NCI-H1694 treated with DMSO at 0.1 percent for 48 hours (cell line): ENCODE measurements at regions not wholly inside any gene's neighbourhood (a gene's known extent, or its start where the extent isn't known, plus 50 kb on each side); places are given as distances from the start of the nearest gene placed in this dataset.
"Not testable (repeated sequence)": the region's sequence is repeated elsewhere in the genome, so short reads cannot be mapped to it uniquely, and the experiment has no call there.

Source experiments
- DNase-seq: peaks from one replicate; lab custom pipeline; 2025; lab: John Stamatoyannopoulos, UW

DNA sequence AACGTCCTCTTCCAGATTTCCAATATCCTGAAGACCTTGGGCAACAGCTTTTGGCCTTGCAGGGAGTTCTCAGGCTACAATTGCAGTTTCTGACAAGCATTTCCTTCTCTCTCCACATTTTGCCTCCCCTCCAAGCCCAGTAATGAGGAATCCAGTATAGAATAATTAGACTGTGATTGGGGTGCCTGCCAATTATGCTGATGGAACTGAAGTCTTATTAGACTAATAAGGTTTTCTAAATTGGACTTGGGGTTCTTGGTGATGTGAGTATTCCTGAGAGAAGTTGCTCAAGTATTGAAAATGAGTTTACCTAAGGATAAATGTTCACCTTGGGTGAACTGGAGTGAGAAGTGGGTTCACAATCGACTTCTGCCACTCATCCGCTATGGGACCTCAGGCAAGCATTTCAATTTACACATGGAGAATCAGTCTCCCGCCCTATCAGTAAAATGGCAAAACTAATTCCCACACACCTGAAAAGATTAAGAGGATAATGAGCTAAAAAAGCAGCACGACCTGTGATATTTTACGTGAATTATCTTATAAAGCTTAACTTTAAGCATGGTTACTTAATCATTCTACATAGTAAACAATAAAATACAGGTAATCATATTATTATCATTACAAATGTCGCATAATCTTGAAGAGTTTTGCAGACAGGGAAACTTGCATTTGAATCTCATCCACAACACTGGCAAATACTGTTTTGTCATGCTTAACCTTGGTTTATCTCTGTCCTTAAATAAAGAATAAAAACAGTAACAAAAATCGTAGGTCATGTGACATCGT lies 628.0 kb downstream of the TMEM114 start:
- no peak for DNase-seq

DNA sequence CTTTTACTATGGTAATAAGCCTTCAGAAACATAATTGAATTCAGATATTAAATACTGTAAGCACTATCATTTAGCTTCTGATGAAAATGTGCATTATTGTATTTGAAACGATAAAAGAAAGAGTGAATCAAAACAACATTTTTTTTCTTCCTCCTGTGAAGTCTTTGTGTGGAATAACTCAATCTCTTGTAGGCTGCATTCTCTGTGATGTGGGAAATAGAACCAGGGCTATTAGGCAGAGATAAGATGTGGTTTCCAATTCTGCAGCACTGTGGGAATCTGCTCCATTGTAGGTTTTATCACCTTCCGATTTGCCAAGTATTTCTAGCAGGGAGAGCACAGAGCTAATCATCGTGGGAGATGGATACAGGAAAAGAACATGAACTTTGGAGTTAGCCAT lies 624.5 kb downstream of the RBFOX1 start:
- DNase-seq = no peak

DNA sequence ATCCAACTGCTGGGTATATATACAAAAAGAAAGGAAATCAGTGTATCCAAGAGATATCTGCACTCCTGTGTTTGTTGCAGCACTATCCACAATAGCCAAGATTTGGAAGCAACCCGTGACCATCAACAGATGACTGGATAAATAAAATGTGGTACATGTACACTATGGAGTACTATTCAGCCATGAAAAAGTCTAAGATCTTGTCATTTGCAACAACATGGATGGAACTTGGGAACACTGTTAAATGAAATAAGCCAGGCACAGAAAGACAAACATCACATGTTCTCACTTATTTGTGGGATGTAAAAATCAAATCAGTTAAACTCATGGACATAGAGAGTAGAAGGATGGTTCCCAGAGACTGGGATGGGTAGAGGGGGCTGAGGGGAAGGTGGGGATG lies 620.7 kb downstream of the RBFOX1 start:
- no peak for DNase-seq

DNA sequence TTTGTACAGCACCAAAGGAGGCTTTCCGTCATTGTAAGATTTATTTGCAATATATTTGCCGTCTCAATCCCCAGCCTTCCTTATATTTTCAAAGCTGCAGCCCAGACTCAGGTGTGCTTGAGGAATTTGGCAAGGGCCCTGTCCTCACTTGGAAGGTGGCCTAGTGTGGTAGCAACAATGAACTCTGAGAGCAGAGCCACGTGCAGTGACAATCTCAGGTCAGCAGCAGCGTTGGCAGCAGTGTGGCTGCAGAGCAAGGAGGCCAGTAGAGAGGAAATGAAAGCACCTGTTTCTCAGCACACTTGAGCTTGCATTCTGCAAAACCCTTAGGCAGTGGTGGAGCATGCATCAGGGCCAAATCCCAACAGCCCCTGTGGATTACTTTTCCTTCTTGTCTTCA lies 613.5 kb downstream of the RBFOX1 start:
- no peak for DNase-seq

DNA sequence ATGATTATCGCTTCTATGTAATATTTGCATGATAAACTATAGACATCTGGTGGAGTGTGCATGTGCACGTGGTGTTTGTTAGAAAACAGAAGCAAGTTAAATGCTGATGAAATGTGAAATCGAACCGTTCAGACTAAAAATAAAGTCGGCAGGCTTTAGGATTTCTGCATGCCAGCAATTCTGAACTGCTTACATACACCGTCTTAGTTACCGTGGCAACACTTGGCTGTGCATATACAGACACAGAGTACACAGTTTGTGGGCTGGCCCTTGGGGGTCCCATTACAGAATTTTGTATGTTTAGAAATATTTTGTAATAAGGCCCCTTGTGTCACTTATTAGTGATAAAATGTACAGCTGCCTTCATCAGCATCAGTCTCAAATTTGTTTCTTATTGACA lies 605.5 kb downstream of the RBFOX1 start:
- peak; percentile 2 for DNase-seq

DNA sequence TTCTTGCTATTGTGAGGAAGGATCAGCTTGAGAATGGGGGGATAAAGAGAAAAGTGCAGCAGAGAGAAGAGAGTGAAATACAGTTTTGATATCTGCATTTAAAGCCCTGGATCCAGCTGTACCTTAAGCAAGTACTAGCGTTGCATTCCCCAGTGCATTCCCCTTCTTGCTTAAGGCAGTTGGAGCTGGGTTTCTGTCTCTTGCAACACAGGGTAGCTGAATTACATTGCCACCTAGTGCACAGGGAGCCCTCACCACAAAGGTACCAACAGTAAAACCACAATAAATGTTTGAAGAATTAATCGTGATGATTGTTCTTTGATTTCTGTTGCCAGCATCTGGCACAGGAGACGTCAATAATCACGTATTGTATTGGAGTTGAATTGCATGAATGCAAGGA lies 588.7 kb downstream of the RBFOX1 start:
- DNase-seq = peak; percentile 3

DNA sequence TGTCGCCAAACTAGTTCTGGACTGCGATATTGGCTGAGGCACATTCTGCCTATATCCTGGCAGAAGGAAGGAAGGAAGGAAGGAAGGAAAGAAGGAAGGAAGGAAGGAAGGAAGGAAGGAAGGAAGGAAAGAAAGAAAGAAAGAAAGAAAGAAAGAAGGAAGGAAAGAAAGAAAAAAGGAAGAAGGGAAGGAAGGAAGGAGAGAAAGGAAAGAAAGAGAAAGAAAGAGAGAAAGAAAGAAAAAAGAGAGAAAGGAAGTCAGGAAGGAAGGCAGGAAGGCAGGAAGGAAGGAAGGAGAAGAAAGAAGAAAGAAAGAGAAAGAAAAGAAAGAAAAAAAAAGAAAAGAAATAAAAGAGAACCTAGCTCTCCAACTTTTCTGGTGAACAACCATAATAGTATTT lies 587.1 kb downstream of the RBFOX1 start:
- no peak for DNase-seq

DNA sequence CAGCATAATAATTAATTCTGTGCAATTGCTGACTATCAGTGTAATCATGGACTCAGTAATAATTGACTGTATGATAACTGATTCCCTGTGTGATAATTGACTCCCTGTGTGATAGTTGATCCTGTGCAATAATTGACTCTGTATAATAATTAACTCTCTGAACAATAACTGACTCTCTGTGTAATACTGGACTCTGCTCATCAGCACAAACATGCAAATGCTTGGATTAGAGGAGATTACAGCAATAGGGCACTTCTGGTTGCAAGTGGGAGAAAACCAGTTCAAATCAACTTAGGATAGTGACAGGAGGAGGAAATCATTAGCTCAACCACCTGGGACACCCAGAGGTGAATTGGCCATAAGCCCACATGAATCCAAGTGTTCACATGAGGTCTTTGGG lies 582.1 kb downstream of the RBFOX1 start:
- no peak for DNase-seq

DNA sequence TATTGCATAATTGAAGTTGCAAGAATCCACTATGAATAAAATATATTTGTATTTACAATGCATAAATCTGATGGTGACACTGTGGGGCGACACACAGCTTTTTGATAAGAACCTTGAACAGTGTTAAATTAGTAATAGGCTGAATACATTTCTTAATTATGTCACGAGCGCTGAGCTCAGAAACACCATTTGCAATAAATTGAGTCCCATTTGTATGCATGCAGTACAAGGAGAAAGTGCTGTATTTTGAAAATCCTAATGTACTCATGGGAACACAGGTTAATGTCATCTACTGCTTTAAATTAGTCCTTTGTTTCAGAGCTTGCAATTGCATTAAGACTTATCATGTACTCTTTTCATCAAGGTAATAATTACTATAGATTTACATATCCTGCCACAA lies 579.5 kb downstream of the RBFOX1 start:
- DNase-seq = no peak

DNA sequence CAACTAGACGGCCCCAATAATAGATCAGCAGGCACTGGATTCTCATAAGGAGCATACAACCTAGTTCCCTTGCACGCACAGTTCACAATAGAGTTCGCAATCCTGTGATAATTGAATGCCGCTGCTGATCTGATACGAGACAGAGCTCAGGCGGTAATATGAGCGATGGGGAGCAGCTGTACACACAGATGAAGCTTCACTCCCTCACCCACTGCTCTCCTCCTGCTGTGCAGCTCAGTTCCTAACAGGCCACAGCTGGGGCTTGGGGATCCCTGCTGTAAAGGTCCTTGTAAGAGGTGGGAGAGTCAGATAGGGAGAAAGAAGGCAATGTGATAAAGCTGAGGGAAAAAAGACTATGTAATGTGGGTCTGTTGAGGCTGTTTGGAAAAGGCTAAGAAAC lies 577.5 kb downstream of the RBFOX1 start:
- DNase-seq = no peak

DNA sequence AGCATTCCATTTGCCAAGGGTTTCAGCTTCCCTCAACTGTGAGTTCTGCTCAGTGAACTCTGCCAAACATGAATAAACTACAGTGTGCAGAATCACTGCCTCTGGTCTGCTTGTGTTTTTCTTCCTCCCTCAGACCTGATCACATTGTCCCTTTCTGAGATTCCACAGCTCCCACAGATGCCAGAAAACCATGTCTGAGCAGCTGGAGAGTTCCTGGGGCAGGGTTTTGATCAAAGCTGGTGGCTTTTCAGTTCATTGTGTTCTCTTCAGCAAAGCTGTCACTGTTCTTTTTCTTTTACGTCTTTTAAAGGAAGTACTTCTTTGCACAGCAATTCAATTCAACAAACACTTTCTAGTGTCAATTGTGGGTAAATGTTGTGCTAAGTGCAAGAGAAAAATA lies 555.8 kb downstream of the RBFOX1 start:
- DNase-seq = no peak

DNA sequence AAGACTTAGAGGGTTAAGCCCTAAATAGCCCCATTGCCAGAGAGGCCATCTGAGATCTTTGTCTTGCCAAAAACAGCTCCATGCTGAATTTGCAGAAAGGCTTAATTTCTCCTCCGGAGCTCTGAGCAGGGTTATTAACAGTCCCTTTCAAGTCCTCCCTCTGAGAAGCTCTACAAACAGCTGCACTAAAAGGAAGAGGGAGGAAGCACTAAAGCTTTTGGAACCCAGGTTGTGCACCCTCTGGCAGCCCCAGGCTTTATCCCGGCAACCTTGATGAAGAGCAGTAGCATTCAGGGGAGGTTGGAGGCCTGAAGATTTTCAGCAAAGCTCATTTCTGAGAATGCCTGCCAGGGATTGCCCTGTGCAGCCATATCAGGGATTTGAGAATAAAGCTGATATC lies 554.7 kb downstream of the RBFOX1 start:
- DNase-seq = no peak

DNA sequence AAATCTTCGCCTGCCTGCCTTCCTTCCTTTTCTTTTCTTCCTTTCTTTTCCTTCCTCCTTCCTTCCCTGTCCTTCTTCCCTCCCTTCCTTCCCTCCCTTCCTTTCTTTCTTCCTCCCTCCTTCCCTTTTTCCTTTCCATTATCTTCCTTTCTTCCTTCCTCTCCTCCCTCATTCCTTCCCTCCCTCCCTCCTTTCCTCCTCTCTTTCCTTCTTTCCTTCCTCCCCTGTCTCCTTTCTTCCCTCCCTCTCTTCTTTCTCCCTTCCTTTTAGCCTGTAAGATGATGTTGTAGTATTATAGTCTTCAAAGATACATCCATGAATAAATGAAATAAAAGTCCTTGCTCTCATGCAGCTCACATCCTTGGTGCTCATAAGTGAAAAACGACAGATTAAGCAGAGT lies 539.3 kb downstream of the RBFOX1 start:
- DNase-seq = no peak

DNA sequence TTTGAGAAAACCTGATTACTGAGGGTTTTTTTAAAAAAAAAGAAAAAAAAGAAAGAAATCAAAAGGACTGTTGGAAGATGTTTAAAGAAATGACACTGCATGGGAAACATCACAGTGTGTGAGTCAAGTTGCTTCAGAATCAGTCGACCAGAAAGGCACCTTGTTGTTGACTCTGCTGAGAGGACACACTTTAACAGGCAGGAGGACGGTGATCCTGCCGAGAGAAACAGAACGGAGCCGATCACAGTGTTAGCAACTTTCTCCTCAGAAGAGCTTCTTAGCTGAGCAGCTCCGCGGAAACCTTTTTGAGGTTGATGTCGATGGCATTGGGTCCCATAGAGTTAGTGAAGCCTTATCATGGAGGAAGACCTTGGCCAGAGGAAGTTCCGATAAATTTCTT lies 538.7 kb downstream of the RBFOX1 start:
- no peak for DNase-seq

DNA sequence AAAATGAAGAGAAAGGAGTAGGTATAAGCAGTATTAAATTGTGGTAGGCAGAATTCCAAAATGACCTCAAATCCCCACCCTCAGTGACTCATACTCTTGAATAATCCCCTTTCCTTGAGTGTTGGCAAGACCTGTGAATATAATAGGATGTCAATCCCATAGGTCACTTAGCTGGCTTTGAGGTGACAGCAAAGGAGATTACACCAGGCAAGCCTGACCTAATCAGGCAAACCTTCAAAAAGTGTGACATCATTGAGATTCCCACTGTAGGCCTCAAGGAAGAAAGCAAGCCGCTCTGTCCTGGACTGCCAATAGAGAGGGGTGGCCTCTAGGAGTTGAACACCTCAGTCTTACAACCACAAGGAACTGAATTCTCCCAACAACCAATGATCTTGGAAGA lies 535.2 kb downstream of the RBFOX1 start:
- DNase-seq = no peak

DNA sequence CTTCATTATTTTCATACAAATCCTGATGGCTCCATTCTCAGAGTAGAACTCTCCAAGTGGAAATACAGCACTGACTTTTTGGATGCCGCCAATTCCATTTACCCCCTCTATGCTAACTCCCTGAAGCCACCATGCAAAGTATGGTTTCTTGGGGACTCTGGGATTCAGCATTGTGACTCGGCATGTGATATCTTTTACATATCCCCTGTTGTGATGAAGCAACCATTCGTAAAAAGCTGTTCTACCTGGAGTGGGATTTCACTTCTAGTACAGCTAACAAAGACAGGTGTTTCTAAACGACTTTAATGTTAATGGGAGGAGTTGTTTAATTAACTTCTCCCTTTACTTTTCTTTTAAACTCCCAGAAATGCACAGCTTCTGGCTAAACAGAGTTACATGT lies 533.5 kb downstream of the RBFOX1 start:
- no peak for DNase-seq

DNA sequence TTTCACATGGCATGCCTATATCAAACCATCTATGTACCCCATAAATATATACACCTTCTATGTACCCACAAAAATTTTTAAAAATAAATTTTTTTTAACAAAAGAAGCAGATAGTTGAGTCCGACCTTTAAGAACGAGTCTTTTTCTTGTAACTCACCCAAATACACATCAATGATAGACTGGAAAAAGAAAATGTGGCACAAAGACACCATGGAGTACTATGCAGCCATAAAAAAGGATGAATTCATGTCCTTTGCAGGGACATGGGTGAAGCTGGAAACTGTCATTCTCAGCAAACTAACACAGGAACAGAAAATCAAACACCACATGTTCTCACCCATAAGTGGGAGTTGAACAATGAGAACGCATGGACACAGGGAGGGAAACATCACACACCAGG lies 532.7 kb downstream of the RBFOX1 start:
- not testable (repeated sequence) for DNase-seq

DNA sequence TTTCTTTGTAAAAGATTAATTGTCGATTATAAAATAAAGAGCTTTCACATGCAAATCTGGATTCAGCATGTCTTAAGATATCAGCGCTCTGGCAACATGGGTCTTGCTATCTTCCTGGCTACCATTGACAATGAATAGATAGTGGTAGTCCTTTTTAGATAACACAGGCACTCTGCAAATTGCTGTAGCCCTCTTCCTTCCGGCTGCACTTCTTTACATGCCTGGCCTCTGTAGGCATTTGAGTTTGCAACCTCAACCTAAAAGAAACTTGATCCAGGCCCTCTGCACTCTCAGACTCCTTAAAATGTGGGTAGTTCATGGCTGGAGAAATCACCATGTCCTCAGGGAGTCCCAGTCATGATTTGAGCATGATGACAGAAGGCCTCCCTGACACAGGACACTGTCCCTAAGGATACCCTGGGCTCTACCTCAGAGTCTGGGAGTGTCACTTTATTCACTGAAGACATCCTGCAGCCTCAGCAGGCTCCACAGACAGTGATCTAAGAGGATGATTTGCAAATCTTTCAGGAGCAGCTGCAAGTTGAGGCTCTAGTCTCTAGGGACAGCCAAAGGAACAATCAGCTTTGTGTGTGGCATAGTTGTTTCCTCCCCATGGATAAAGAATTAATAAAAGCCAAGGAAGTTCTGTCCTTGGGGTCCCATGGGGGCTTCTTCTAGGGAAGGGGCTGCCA lies 529.4 kb downstream of the RBFOX1 start:
- DNase-seq = no peak

DNA sequence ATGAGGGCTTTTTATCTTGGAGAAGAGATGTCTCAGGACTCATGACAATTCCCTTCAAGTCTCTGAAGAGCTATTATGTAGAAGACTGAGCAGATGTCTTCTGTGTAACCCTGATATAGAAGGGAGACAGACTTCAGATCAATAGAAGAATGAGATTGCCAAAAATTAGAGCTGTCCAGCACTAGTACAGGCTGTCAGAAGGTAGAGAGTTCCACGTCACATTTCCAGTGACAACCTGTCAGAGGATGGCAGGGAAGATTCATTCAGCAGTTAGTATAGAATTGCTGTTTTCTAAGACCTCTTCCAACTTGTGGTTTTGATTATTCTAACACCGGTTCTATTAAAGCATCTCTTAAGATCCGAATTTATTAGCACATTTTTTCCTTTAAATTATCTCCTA lies 520.6 kb downstream of the RBFOX1 start:
- no peak for DNase-seq

DNA sequence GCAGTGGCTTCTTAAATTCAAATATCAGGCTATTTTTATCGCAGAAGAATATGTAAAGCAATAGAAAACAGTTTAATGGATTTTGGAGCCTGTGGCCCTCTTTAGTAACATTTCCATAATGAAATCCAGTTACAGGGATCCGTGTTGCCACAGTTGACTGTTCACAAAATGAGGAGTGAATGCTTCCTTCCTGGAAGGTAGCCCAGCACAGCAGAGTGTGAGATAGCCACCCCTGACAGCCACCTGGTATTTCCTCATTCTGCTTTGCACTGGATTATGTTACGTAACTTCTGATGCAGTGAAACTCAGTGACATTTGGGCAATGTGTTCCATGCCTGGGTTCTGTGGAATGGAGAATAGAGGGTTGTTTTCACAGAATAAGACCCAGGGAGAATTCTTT lies 517.2 kb downstream of the RBFOX1 start:
- peak; percentile 69 for DNase-seq

DNA sequence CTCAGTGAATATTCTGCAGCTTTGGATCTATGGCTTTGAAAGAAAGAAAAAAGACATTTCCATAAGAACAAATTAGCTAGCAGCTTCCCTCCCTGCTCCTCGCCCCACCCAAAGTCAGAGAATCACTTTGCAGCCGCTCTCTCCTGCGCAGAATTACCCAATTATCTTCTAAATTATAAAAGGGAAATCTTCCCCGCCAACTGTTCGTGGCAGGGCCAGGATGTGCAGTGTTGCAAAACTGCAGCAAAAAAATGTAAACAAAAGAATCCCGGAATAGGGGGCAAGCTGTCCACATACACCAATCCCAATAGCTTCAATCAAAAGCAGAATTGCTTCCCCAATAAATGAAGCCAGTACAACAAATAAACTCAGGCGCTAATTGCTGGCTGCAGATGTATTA lies 510.6 kb downstream of the RBFOX1 start:
- DNase-seq = peak; percentile 66

DNA sequence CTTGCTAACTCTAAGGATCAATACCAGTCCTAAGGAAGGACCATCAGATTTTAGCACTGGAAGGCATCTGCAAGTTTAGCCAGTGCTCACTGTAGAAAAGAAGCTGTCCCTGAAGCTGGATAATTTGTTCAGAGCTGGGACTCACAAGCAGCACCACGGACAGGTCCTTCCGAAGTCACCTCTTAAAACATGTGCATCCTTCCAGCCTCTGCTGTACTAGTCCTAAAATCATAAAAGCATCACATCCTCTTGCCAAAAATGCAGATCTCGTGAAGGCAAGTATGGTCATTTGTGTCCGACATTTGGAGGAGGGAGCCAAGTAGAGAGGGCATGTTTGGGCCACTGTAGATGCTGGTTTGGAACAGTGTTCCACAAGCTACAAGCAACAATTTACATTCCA lies 506.9 kb downstream of the RBFOX1 start:
- DNase-seq = no peak

DNA sequence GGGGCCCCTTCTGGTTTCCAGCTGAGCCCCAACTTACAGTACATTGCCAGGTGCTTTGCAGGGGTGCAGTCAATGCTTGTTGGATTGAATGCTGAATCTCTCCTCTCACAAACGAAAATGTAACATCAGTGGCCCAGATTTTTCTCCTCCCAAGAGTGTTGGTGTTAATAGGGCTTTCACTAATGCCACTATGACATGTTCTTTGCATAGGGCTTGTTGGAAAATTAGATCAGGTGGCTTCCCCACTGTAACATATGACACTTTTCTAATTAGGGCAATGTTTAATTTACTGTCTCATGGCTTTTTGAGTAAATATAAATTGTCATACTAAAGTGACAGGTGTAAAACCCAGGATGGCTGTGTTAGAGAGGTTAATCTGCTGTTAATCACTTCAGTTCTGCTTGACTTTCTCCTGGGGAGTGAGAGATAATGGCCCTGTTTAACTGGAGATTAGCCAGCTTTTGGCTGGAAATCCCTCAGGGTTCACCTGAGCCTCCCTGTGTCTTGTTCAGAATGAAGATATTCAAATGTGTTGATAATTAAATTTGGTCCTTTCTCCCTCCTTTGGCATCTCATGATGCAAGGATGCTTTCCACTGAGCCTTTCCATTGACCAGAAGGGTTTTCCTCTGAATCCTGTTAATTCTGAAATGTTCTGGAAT lies 502.3 kb downstream of the RBFOX1 start:
- peak; percentile 74 for DNase-seq
